CD4-positive, alpha-beta memory T cell (primary cell): ENCODE measurements at regions not wholly inside any gene's neighbourhood (a gene's known extent, or its start where the extent isn't known, plus 50 kb on each side); places are given as distances from the start of the nearest gene placed in this dataset.

Experiments
- CTCF ChIA-PET: fragments of 350-600 bp; sonication (Branson Sonifier 250); formaldehyde crosslinking; loops from one replicate; lab custom pipeline; 2021; ENCODE audit warnings: inconsistent platforms; ENCODE audit not compliant: partially characterized antibody; lab: Charles Lee
- POLR2A ChIA-PET: fragments of 350-600 bp; sonication (Branson Sonifier 250); formaldehyde crosslinking; loops from one replicate; lab custom pipeline; 2021; ENCODE audit not compliant: partially characterized antibody; lab: Charles Lee
- DNase-seq, 5 donors: peaks; one replicate each; pipeline versions ENCODE4 v3.0.0 to v3.0.0-alpha.2; 2020 to 2022; ENCODE audit warnings: mixed read lengths in 1 of 5
- H3K27ac ChIP-seq: one replicate; pipeline ENCODE4 v1.7.0; 2013; ENCODE audit warnings: low read depth, low read length
- H3K27me3 ChIP-seq: 2 replicates; pipeline ENCODE4 v1.7.0; 2013; ENCODE audit warnings: mild to moderate bottlenecking, low read length, moderate library complexity; ENCODE audit not compliant: insufficient read depth
- H3K36me3 ChIP-seq: 2 replicates; pipeline ENCODE4 v1.7.0; 2013; ENCODE audit warnings: mild to moderate bottlenecking, low read length, moderate library complexity; ENCODE audit not compliant: insufficient read depth
- H3K4me1 ChIP-seq: 2 replicates; pipeline ENCODE4 v1.7.0; 2013; ENCODE audit warnings: mild to moderate bottlenecking, low read length, moderate library complexity; ENCODE audit not compliant: insufficient read depth
- H3K4me3 ChIP-seq, 2 donors: one replicate each; pipeline ENCODE4 v1.7.0; 2013; ENCODE audit warnings: low read length in 2 of 2, mild to moderate bottlenecking in 1 of 2
- H3K9me3 ChIP-seq, 2 donors: one replicate each; pipeline ENCODE4 v1.7.0; 2013; ENCODE audit warnings: low read length in 2 of 2, control low read depth in 1 of 2; ENCODE audit not compliant: control insufficient read depth in 1 of 2
- H3K27ac Mint-ChIP-seq, 7 donors: one replicate each; pipeline ENCODE4 v1.8.0; 2020 to 2021; ENCODE audit warnings: mixed read lengths in 7 of 7, mild to moderate bottlenecking in 6 of 7, inconsistent platforms in 3 of 7, moderate library complexity in 3 of 7
- H3K27me3 Mint-ChIP-seq, 2 donors: one replicate each; pipeline ENCODE4 v1.8.0; 2020 to 2021; ENCODE audit warnings: mixed read lengths in 2 of 2
- H3K36me3 Mint-ChIP-seq, 2 donors: one replicate each; pipeline ENCODE4 v1.8.0; 2020 to 2021; ENCODE audit warnings: mixed read lengths in 2 of 2, inconsistent platforms in 1 of 2, mild to moderate bottlenecking in 1 of 2
- H3K4me1 Mint-ChIP-seq, 4 donors: one replicate each; pipeline ENCODE4 v1.8.0; 2020 to 2021; ENCODE audit warnings: mixed read lengths in 4 of 4, mild to moderate bottlenecking in 1 of 4
- H3K4me3 Mint-ChIP-seq, 8 donors: one replicate each; pipeline ENCODE4 v1.8.0; 2020 to 2021; ENCODE audit warnings: mixed read lengths in 8 of 8, mild to moderate bottlenecking in 7 of 8, moderate library complexity in 6 of 8, inconsistent platforms in 3 of 8
- H3K9me3 Mint-ChIP-seq, 8 donors: one replicate each; pipeline ENCODE4 v1.8.0; 2020 to 2021; ENCODE audit warnings: mixed read lengths in 8 of 8, mild to moderate bottlenecking in 5 of 8, inconsistent platforms in 3 of 8, moderate library complexity in 1 of 8
- intact Hi-C: fragments of 100-400 bp; cut with micrococcal nuclease; formaldehyde crosslinking; loops from one replicate; pipeline ENCODE4 v1.15.1; 2023

DNA sequence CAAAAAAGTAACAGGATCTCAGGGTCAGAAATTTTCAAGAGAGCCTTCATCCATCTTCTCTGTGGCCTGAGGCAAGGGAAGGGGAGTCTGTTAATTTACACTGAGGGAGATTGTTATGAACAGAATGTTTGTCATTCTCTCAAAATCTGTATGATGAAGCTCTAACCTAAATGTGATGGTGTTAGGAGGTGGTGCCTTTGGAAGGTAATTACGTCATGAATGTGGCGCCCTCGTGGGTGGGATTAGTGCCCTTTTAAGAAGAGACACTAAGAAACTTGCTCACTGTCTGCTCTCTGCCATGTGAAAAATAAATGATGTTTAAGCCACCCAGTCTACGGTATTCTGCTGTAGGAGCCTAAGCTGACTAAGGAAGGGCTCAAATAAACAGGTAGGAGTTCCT, 521.6 kb downstream of the SNAPC1 start:
- H3K4me3 ChIP-seq: no peak overlapping the region
- no peaks in the 10 kb centered on the region for H3K9me3 ChIP-seq
- no peaks in the 10 kb centered on the region for H3K27me3 ChIP-seq
- no peaks in the 10 kb centered on the region for H3K36me3 Mint-ChIP-seq
- H3K27me3 Mint-ChIP-seq: no peaks in the 10 kb centered on the region
- intact Hi-C loops: no loop called here
- H3K4me1 Mint-ChIP-seq: no peaks in the 10 kb centered on the region
- POLR2A ChIA-PET: no interaction called here
- CTCF ChIA-PET: no interaction called here
- no peak for DNase-seq
- no peak overlapping the region for H3K27ac Mint-ChIP-seq
- no peak overlapping the region for H3K4me3 Mint-ChIP-seq
- no peaks in the 10 kb centered on the region for H3K4me1 ChIP-seq
- peaks cover 0 to 3% (median 0%) of the 10 kb centered on the region in 8 donors for H3K9me3 Mint-ChIP-seq
- no peak overlapping the region for H3K27ac ChIP-seq
- H3K36me3 ChIP-seq: no peaks in the 10 kb centered on the region

DNA sequence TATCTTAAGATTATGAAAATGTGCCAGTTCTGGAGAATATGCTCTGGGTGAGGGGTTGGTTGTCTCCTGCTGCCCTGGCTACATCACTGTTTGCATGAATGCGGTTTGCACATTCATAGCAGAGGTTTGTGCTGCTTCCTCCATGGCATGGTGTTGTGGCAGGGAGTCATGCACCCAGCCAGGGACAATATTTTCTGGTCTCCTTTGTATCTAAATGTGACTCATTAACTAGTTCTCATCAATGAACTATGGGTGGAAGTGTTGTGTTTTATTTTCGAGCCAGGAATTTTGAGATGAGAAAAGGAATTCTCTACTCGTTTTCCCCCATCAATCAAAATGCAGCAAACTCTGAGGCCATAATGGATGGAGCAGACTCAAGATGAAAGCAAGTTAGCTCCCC, 527.3 kb downstream of the SNAPC1 start:
- Mint-ChIP-seq H3K9me3 (peaks cover 0 to 3% (median 0%) of the 10 kb centered on the region in 8 donors), H3K4me1 (no peaks in the 10 kb centered on the region), H3K4me3 (no peak overlapping the region), H3K27me3 (no peaks in the 10 kb centered on the region), H3K27ac (no peak overlapping the region), H3K36me3 (no peaks in the 10 kb centered on the region)
- CTCF ChIA-PET: no interaction called here
- H3K36me3 ChIP-seq: no peaks in the 10 kb centered on the region
- no peaks in the 10 kb centered on the region for H3K27me3 ChIP-seq
- intact Hi-C loops: no loop called here
- no peak for DNase-seq
- H3K4me1 ChIP-seq: no peaks in the 10 kb centered on the region
- no peaks in the 10 kb centered on the region for H3K9me3 ChIP-seq
- POLR2A ChIA-PET: no interaction called here
- H3K4me3 ChIP-seq: no peak overlapping the region
- H3K27ac ChIP-seq: no peak overlapping the region

DNA sequence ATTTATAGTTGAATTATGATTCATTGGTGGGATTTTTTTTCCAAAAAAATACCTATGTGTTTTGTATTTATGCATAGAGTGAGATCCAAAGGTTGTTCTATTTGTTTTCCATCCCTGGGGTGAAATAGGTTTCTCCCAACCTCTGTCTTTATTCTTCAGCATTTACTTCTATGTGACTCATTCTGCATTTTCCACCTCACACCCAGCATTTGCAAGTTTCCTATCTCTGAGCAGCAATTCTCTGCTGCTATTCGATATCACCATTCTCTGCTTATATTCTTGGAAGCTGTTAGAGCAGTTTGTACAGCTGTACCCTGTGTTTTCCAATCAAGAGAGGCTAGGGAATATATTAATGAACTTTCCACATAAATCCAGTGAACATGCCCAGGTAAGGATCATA, 538.9 kb downstream of the SNAPC1 start:
- POLR2A ChIA-PET: no interaction called here
- no peak for DNase-seq

DNA sequence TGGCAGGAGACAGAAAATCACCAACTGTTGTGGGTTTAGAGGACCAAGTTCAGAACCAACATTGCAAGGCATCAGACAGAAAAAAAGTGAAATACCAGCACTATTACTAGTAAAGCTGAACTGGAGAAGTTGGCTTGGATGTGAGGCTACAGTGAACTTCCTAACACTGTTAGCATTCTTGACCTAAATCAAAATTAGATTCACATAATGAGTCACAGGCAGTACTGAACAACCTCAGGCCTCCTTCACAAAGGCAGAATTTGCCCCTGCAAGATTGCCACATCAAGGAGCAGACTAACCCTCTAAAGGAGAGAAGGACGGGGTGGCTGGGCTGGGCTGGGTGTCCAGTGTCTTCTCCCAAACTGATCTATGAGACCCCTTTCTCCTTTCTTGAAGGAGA, 539.7 kb downstream of the SNAPC1 start:
- Histone ChIP-seq H3K9me3 (no peaks in the 10 kb centered on the region), H3K4me3 (no peak overlapping the region), H3K4me1 (no peaks in the 10 kb centered on the region), H3K27ac (no peak overlapping the region), H3K36me3 (no peaks in the 10 kb centered on the region), H3K27me3 (no peaks in the 10 kb centered on the region)
- no peak for DNase-seq
- ChIA-PET POLR2A (no interaction called here), CTCF (no interaction called here)
- no peaks in the 10 kb centered on the region for H3K4me1 Mint-ChIP-seq
- H3K27me3 Mint-ChIP-seq: no peaks in the 10 kb centered on the region
- H3K27ac Mint-ChIP-seq: no peak overlapping the region
- H3K4me3 Mint-ChIP-seq: no peak overlapping the region
- no peaks in the 10 kb centered on the region for H3K36me3 Mint-ChIP-seq
- H3K9me3 Mint-ChIP-seq: peaks cover 0 to 11% (median 2%) of the 10 kb centered on the region in 8 donors
- intact Hi-C loops: no loop called here

More for the DNA sequence above, 538.9 kb downstream of the SNAPC1 start:
- H3K27me3 ChIP-seq: no peaks in the 10 kb centered on the region
- peaks cover 0 to 11% (median 2%) of the 10 kb centered on the region in 8 donors for H3K9me3 Mint-ChIP-seq
- no peaks in the 10 kb centered on the region for H3K27me3 Mint-ChIP-seq
- intact Hi-C loops: no loop called here
- no peak overlapping the region for H3K4me3 Mint-ChIP-seq
- H3K4me1 ChIP-seq: no peaks in the 10 kb centered on the region
- CTCF ChIA-PET: no interaction called here
- H3K36me3 ChIP-seq: no peaks in the 10 kb centered on the region
- no peaks in the 10 kb centered on the region for H3K4me1 Mint-ChIP-seq
- no peaks in the 10 kb centered on the region for H3K9me3 ChIP-seq
- H3K4me3 ChIP-seq: no peak overlapping the region
- H3K27ac ChIP-seq: no peak overlapping the region
- no peaks in the 10 kb centered on the region for H3K36me3 Mint-ChIP-seq
- H3K27ac Mint-ChIP-seq: no peak overlapping the region

DNA sequence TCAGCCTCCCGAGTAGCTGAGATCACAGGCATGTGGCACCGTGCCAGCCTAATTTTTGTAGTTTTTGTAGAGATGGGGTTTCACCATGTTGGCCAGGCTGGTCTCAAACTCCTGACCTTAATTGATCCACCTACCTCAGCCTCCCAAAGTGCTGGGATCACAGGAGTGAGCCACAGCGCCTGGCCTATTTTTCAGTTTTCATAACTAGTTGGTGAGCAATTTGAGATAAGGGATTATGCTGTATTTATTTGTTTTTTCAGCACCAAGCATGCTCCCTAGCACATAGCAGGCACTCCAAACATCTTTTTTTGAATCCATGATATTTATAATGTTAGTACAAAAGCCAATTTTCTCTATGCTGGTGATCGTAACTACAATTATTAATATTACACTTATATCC, 541.2 kb downstream of the SNAPC1 start:
- Histone ChIP-seq H3K4me1 (no peaks in the 10 kb centered on the region), H3K27ac (no peak overlapping the region), H3K4me3 (no peak overlapping the region), H3K9me3 (no peaks in the 10 kb centered on the region), H3K27me3 (no peaks in the 10 kb centered on the region), H3K36me3 (no peaks in the 10 kb centered on the region)
- ChIA-PET CTCF (no interaction called here), POLR2A (no interaction called here)
- Mint-ChIP-seq H3K27ac (no peak overlapping the region), H3K4me1 (no peaks in the 10 kb centered on the region), H3K36me3 (no peaks in the 10 kb centered on the region), H3K27me3 (no peaks in the 10 kb centered on the region), H3K9me3 (peaks cover 0 to 11% (median 3%) of the 10 kb centered on the region in 8 donors), H3K4me3 (no peak overlapping the region)
- no peak for DNase-seq
- intact Hi-C loops: no loop called here

DNA sequence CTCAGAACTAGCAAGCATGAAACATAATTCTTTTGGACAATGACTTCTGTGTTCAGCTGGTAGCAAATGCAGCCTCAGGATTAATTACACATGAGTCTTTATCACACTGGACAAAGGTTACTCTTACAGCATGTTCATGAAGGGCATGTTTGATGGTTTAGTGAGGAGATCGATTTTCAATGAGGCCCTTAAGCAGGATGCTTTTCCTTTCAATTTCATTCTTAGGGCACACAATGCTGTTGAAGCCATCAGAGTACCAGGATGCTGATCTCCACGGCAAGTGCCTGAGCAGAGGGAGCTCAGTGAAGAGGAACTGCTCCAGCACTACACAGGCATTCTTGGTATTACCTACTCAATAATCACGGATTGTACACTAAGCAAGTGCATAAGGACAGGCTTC, 542.0 kb downstream of the SNAPC1 start:
- Mint-ChIP-seq H3K36me3 (no peaks in the 10 kb centered on the region), H3K4me1 (no peaks in the 10 kb centered on the region), H3K27me3 (no peaks in the 10 kb centered on the region), H3K4me3 (no peak overlapping the region), H3K9me3 (peaks cover 0 to 11% (median 3%) of the 10 kb centered on the region in 8 donors), H3K27ac (no peak overlapping the region)
- Histone ChIP-seq H3K9me3 (no peaks in the 10 kb centered on the region), H3K27ac (no peak overlapping the region), H3K4me3 (no peak overlapping the region), H3K27me3 (no peaks in the 10 kb centered on the region), H3K4me1 (no peaks in the 10 kb centered on the region), H3K36me3 (no peaks in the 10 kb centered on the region)
- ChIA-PET CTCF (no interaction called here), POLR2A (no interaction called here)
- no peak for DNase-seq
- intact Hi-C loops: no loop called here

DNA sequence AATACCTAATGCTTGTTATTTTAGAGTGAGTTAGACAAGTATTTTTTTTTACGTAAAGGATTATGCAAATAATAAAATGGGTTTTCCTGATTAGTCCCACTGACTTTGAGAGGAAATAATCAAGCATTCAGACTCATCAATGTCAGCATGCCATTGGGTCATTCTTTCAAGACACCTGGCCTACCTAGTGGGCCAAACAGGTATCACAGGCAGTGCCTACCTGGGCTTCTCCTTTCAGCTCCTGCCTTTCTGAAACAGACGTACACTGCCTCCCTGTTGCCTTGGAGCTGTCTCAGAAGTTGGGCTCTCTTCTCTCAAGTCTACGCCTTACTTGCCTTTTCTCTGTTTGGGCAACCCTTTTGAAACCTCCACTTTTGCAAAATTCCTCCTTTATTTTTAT, 545.6 kb downstream of the SNAPC1 start:
- POLR2A ChIA-PET: no interaction called here
- no peak overlapping the region for H3K4me3 Mint-ChIP-seq
- no peaks in the 10 kb centered on the region for H3K4me1 Mint-ChIP-seq
- intact Hi-C loops: no loop called here
- H3K27ac ChIP-seq: no peak overlapping the region
- H3K9me3 Mint-ChIP-seq: peaks cover 0 to 5% (median 2%) of the 10 kb centered on the region in 8 donors
- DNase-seq: no peak
- H3K4me3 ChIP-seq: no peak overlapping the region
- no peaks in the 10 kb centered on the region for H3K27me3 ChIP-seq
- no peaks in the 10 kb centered on the region for H3K27me3 Mint-ChIP-seq
- no peaks in the 10 kb centered on the region for H3K4me1 ChIP-seq
- H3K27ac Mint-ChIP-seq: no peak overlapping the region
- CTCF ChIA-PET: no interaction called here
- H3K36me3 Mint-ChIP-seq: no peaks in the 10 kb centered on the region
- H3K9me3 ChIP-seq: no peaks in the 10 kb centered on the region
- H3K36me3 ChIP-seq: no peaks in the 10 kb centered on the region

DNA sequence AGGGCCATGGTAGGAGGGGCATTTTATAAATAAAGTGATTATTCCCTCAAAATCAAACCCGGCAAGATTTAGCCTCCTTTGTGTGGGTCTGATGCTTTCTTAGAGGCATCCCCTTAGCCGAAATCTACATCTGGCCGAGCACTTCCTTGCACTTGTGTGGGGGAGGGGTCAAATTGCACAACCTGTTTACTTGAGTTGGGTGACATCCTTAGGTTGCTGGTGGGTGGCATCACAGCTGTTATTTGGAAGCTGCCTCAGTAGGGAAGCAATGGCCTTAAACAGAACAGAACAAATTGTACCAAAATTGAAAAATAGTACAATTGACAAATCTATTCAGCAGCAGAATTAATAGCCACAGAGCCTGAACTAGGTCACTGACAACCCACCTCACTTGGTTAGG, 546.1 kb downstream of the SNAPC1 start:
- Histone ChIP-seq H3K27ac (no peak overlapping the region), H3K27me3 (no peaks in the 10 kb centered on the region), H3K9me3 (no peaks in the 10 kb centered on the region), H3K4me3 (no peak overlapping the region), H3K4me1 (no peaks in the 10 kb centered on the region), H3K36me3 (no peaks in the 10 kb centered on the region)
- Mint-ChIP-seq H3K4me1 (no peaks in the 10 kb centered on the region), H3K27ac (no peak overlapping the region), H3K9me3 (peaks cover 0 to 5% (median 2%) of the 10 kb centered on the region in 8 donors), H3K36me3 (no peaks in the 10 kb centered on the region), H3K4me3 (no peak overlapping the region), H3K27me3 (no peaks in the 10 kb centered on the region)
- ChIA-PET CTCF (no interaction called here), POLR2A (no interaction called here)
- DNase-seq: no peak
- intact Hi-C loops: no loop called here
